NCI-H748 (cell line): ENCODE measurements at regions not wholly inside any gene's neighbourhood (a gene's known extent, or its start where the extent isn't known, plus 50 kb on each side); places are given as distances from the start of the nearest gene placed in this dataset.
"Not testable (repeated sequence)": the region's sequence is repeated elsewhere in the genome, so short reads cannot be mapped to it uniquely, and the experiment has no call there.

Source experiments
- DNase-seq: peaks from one replicate; lab custom pipeline; 2025; ENCODE audit not compliant: unreplicated experiment; lab: John Stamatoyannopoulos, UW

DNA sequence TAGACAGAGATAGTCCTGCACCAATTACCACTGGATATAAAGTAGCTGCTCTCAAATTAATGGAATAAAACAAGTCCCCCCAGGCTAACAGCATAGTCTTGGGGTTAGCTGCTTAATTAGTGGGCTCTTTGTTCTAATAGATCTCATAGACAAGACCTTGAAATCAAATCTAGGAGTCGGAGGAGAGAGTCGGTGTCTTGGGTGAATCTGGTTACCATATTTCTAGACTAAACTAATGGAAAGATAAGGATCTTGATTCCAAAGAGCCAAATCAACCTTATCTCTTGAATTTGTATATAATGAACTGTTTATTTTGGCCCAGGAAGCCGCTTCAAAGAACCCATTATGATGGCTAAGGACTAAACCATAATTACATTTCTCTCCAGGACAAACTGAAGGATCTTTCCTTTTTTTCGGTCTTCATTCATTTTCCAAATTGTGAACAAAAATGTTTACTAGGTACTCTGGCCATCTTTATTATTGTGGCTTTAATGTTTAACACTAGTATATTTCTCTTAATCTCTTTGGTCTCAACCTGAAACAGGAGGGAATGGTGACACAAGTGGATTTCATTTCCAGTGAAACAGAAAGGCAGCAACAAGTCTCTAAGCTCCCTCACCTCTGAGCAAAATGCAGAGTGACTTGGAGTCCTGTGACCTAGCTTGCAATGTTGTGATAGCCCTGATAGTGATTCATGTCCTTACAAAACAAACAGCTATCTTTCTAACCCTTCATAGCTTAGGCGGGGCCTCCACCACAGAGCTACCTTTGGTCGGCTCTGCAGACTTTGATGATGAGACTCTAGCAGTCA lies 137.9 kb upstream of the PARD3B start:
- peak; percentile 24 for DNase-seq

DNA sequence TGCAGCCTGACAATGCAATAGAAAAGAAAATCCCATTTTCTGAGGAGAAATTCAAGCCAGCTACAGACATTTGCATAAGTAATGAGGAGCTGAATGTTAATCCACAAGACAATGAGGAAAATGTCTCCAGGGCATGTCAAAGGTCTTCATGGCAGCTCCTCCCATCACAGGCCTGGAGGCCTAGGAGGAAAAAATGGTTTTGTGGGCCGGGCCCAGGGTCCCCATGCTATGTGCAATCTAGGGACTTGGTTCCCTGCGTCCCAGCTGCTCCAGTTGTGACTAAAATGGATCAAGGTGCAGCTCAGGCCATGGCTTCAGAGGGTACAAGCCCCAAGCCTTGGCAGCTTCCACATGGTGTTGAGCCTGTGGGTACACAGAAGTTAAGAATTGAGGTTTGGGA lies 132.5 kb upstream of the PARD3B start:
- not testable (repeated sequence) for DNase-seq

DNA sequence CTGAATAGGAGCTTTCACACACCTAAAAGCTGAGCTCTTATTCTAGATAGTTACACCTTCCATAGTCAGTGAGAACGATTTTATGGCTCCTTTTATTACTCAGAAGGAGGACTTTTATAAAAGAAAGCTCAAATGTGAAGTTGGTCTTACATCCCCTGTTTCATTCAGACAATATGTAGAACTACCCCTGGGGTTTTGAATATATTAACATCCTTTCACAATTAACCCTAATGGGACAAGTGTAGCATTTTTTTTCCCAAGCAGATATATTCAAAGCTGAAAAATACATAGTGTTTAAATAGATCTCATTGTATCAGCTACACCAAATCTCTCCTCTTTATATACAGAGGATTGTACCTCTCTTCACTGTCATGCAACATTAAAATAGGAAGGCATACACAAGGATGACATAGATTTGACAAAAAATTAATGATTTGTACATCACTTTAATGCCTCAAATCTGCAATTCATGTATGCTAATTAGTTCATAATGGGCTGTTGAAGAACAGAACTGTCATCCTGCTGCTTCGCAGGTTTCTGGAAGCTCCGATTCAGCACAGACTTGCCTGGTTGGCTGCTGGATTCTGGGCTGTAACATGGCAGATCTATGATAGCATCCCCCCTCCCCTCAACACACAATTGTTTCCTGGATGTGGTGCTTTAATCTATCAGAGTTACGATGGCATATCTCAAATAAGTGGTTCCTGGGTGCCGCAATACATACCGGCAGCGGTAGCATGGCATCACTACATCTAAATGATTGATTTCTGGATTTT lies 129.7 kb upstream of the PARD3B start:
- no peak for DNase-seq

- DNase-seq, result no peak
Measured at GRCh38 chr2:204416236-204416635, 129.0 kb upstream of the PARD3B start.

- no peak for DNase-seq
Measured at GRCh38 chr2:204425821-204426220, 119.5 kb upstream of the PARD3B start.

DNA sequence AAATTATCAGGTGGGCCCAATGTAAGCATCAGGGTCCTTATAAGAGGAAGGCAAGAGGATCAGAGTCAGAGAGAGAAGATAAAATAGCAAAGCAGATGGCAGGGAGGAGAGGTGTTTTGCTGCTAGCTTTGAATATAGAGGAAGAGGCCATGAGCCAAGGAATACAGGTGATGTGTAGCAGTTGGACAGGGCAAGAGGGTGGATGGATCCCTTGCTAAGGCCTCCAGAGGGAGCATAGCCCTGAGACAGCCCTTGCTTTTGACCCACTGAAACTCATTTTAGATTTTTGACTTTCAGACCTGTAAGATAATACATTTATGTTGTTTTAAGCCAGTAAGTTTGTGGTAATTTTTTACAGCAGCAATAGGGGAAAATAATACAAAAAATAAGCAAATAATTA lies 116.6 kb upstream of the PARD3B start:
- no peak for DNase-seq

GRCh38 chr2:204431529-204431928 lies 113.7 kb upstream of the PARD3B start:
- no peak for DNase-seq

DNA sequence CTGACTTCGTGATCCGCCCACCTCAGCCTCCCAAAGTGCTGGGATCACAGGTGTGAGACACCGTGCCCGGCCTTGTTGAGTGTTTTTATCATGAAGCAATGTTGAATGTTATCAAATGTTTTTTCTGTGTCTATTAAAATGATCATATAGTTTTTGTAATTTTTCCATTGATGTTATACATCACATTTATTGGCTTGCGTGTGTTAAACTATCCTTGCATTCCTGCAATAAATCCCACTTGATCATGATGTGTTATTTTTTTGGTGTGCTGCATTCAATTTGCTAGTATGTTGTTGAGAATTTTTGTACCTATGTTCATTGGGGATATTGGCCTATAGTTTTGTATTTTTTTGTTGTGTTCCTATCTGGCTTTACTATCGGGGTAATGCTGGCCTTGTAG lies 113.1 kb upstream of the PARD3B start:
- DNase-seq, result no peak

GRCh38 chr2:204434660-204435462 lies 110.4 kb upstream of the PARD3B start:
- DNase-seq, result no peak

DNA sequence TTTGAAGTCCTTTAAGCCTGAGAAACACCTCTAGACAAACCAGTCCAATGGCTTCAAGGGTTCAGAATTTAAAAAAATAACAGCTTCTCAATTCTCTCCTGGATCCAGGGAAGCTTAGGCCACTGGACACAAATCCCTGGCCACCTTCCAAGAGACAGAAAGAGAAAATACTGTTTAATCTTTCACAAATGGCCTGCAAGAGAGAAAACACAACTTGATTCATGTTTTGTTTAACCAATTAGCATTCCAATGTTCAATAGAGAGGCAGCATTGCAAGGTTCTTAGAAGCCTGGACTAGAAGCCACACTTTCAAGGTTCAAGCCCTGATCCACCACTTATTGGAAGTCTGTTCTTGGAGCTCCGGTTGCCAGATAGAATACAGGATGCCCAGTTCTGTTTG lies 109.0 kb upstream of the PARD3B start:
- no peak for DNase-seq

- DNase-seq, result peak; percentile 64
Measured at GRCh38 chr2:204437408-204437807, 107.9 kb upstream of the PARD3B start.

- peak; percentile 64 for DNase-seq
Measured at GRCh38 chr2:204437815-204438756, 107.2 kb upstream of the PARD3B start.

- no peak for DNase-seq
Measured at GRCh38 chr2:204441316-204441715, 104.0 kb upstream of the PARD3B start.

DNA sequence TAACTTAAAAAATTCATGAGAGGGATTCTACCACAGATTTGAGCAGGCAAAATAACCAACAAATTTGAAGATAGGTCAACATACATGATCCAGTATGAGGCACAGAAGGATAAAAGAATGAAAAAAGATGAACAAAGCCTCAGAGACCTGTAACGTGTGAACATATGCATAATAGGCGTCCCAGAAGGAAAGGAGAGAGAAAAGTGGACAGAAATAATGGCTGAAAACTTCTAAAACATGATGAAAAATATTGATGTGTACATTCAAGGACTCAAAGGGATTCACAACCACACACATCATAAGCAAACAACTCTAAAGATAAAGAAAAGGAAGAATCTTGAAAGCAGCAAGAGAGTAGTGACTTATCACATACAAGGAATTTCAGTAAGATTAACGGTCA lies 100.1 kb upstream of the PARD3B start:
- no peak for DNase-seq

DNA sequence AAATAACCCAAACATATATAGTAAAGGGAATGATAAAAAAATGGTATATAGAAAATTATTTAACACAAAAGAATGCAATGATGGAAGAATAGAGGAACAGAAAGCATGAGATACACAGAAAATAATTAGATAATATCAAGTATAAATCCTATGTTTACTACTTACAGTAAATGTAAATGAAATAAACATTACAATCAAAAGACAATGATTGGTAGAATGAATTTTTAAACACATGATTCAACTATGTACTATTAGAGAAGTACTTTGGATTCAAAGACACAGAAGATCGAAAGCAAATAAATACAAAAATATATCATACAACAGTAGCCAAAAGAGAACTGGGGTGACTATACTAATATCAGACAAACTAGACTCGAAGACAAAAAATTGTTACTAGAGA lies 97.6 kb upstream of the PARD3B start:
- DNase-seq, result no peak

DNA sequence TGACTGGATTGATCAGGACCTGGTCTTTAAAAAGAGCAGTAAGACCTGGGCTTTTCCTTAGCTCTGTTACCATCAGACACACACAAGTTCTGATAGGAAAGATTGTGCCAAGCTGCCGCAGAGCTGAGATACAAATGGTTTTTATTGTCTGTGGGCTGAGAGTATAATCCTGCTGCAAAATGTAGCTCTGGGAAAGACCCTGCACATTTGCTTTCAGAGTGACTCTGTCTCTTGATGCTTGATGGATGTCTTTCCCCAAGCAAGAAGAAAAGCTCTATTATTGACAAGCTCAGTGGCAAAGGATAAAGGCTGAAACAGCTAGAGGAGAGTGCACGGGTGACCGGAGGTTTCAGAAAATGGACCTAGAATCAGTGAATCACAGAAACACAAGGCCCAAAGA lies 95.3 kb upstream of the PARD3B start:
- DNase-seq, result no peak

GRCh38 chr2:204451766-204452165 lies 93.5 kb upstream of the PARD3B start:
- no peak for DNase-seq

DNA sequence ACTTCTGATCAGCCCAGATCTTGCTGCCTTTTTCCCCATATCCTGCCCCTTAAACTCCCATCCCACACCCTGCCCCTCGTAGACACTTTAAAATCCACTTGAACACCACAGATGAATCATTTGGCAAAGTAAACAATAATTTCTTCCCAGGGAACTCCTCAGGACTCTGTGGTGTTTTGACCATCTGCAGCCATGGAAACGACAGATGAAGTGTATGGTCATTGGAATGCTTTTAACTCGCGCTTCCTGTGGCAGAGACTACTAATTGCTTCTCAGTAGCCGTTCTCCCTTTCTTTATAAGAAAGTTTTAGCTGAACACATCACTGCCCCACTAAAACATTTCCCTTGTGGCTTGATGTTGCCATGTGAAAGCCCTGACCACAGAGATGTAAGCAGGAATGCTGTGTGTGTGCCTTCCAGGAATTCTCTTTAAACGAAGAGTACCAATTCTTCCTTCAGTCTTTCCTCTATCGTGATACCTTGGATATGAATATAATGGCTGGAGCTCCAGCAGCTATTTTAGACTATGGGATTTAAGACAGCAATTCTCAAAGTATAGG lies 92.7 kb upstream of the PARD3B start:
- peak; percentile 91 for DNase-seq

DNA sequence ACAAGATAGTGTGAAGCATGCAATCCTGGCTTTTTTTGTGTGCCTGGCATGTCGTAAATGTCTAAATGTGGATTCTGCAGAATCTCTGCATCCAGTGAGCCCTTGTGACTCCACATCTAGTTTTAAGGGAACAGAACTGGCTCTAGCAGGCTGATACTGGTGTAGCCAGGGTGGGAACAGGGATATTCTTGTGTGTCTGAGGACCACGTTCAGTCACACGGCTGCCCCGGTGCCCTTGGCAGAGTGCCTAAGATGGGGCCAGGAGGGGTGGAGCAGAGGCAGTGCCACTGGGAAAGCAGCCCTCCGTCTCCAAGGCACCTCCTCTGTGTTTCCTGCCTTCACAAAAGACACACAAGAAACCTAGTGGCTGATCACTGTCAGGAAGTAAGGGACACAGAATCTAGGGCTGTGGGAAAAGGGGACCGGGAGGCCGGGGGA lies 91.5 kb upstream of the PARD3B start:
- peak; percentile 37 for DNase-seq
